ENCODE measurements at regions not wholly inside any gene's neighbourhood (a gene's known extent, or its start where the extent isn't known, plus 50 kb on each side); places are given as distances from the start of the nearest gene placed in this dataset.

- POLR2A ChIA-PET: no interaction called here
- Mint-ChIP-seq H3K9me3 (peaks cover 5% of the 10 kb centered on the region), H3K4me3 (no peak overlapping the region), H3K27ac (no peak overlapping the region), H3K36me3 (ENCODE audit: low read depth) (no peaks in the 10 kb centered on the region), H3K4me1 (ENCODE audit: low read depth) (no peaks in the 10 kb centered on the region), H3K27me3 (no peaks in the 10 kb centered on the region)
- H3K9me3 ChIP-seq (ENCODE audit: control insufficient read depth in 1 of 2, insufficient read depth in 1 of 2, low read length in 2 of 2): no peaks in the 10 kb centered on the region
- no peak for TF ChIP-seq CTCF (IDR thresholded peaks at IDR 0.05)
- no peak overlapping the region for H3K27ac ChIP-seq (ENCODE audit: low read depth in 1 of 2, low read length in 2 of 2)
- no peak overlapping the region for H3K4me3 ChIP-seq (ENCODE audit: low read length)
- H3K4me1 ChIP-seq (ENCODE audit: insufficient read depth, low read length): no peaks in the 10 kb centered on the region
- CTCF ChIA-PET: no interaction called here
- no peak for ATAC-seq (ENCODE audit: poor library complexity)
- no peaks in the 10 kb centered on the region for H3K27me3 ChIP-seq (ENCODE audit: control insufficient read depth in 1 of 2, insufficient read depth in 2 of 2, low read length in 2 of 2)
- no peak for DNase-seq
- intact Hi-C loops (cut with DNase I, micrococcal nuclease): no loop called here
- no peaks in the 10 kb centered on the region for H3K36me3 ChIP-seq (ENCODE audit: insufficient read depth, low read length)
Observed at GRCh38 chr6:67175101-67175500, 1460.0 kb upstream of the ADGRB3 start.

GRCh38 chr6:67165606-67166005, 1458.6 kb upstream of the EYS start:
- POLR2A ChIA-PET: no interaction called here
- CTCF ChIA-PET: no interaction called here
- no peak overlapping the region for H3K4me3 ChIP-seq (ENCODE audit: low read length)
- Mint-ChIP-seq H3K4me3 (no peak overlapping the region), H3K4me1 (ENCODE audit: low read depth) (no peaks in the 10 kb centered on the region), H3K9me3 (peaks cover 7% of the 10 kb centered on the region), H3K27me3 (no peaks in the 10 kb centered on the region), H3K27ac (no peak overlapping the region), H3K36me3 (ENCODE audit: low read depth) (no peaks in the 10 kb centered on the region)
- no peak overlapping the region for H3K27ac ChIP-seq (ENCODE audit: low read depth in 1 of 2, low read length in 2 of 2)
- ATAC-seq (ENCODE audit: poor library complexity) (no peak), DNase-seq (no peak)
- TF ChIP-seq CTCF (IDR thresholded peaks at IDR 0.05): no peak
- intact Hi-C loops (cut with DNase I, micrococcal nuclease): no loop called here
- no peaks in the 10 kb centered on the region for H3K36me3 ChIP-seq (ENCODE audit: insufficient read depth, low read length)
- H3K27me3 ChIP-seq (ENCODE audit: control insufficient read depth in 1 of 2, insufficient read depth in 2 of 2, low read length in 2 of 2): no peaks in the 10 kb centered on the region
- peaks cover 0 to 6% of the 10 kb centered on the region in 2 experiments for H3K9me3 ChIP-seq (ENCODE audit: control insufficient read depth in 1 of 2, insufficient read depth in 1 of 2, low read length in 2 of 2)
- H3K4me1 ChIP-seq (ENCODE audit: insufficient read depth, low read length): no peaks in the 10 kb centered on the region

GRCh38 chr6:67160820-67161219, 1453.8 kb upstream of the EYS start:
- Histone ChIP-seq H3K4me1 (ENCODE audit: insufficient read depth, low read length) (no peaks in the 10 kb centered on the region), H3K4me3 (ENCODE audit: low read length) (no peak overlapping the region), H3K27ac (ENCODE audit: low read depth in 1 of 2, low read length in 2 of 2) (no peak overlapping the region), H3K9me3 (ENCODE audit: control insufficient read depth in 1 of 2, insufficient read depth in 1 of 2, low read length in 2 of 2) (peaks cover 6% of the 10 kb centered on the region in 2 experiments), H3K27me3 (ENCODE audit: control insufficient read depth in 1 of 2, insufficient read depth in 2 of 2, low read length in 2 of 2) (no peaks in the 10 kb centered on the region), H3K36me3 (ENCODE audit: insufficient read depth, low read length) (no peaks in the 10 kb centered on the region)
- Mint-ChIP-seq H3K27me3 (no peaks in the 10 kb centered on the region), H3K4me1 (ENCODE audit: low read depth) (no peaks in the 10 kb centered on the region), H3K27ac (no peak overlapping the region), H3K36me3 (ENCODE audit: low read depth) (no peaks in the 10 kb centered on the region), H3K4me3 (no peak overlapping the region), H3K9me3 (peaks cover 12% of the 10 kb centered on the region)
- TF ChIP-seq CTCF (IDR thresholded peaks at IDR 0.05): no peak
- ChIA-PET POLR2A (no interaction called here), CTCF (no interaction called here)
- DNase-seq: no peak
- ATAC-seq (ENCODE audit: poor library complexity): no peak
- intact Hi-C loops (cut with DNase I, micrococcal nuclease): no loop called here
